Liver (tissue), 8 donors: ENCODE measurements at regions not wholly inside any gene's neighbourhood (a gene's known extent, or its start where the extent isn't known, plus 50 kb on each side); places are given as distances from the start of the nearest gene placed in this dataset.

ENCODE experiments used
- DNase-seq: peaks from one replicate; pipeline ENCODE4 v3.0.0-alpha.2; 2017; ENCODE audit warnings: low spot score
- H3K27ac ChIP-seq, 2 donors: one replicate each; pipeline ENCODE4 v1.7.0; 2013; ENCODE audit warnings: inconsistent platforms in 2 of 2, low read length in 2 of 2, control low read depth in 1 of 2, low read depth in 1 of 2, mild to moderate bottlenecking in 1 of 2
- H3K27me3 ChIP-seq, 4 donors: one replicate each; pipeline versions ENCODE4 v1.6.1 to v1.7.0; 2013; ENCODE audit warnings: low read length in 3 of 4, inconsistent platforms in 1 of 4, mild to moderate bottlenecking in 1 of 4, moderate library complexity in 1 of 4; ENCODE audit not compliant: control insufficient read depth in 4 of 4, insufficient read depth in 4 of 4
- H3K36me3 ChIP-seq, 4 donors: one replicate each; pipeline versions ENCODE4 v1.6.1 to v1.7.0; 2013; ENCODE audit warnings: low read length in 3 of 4, mild to moderate bottlenecking in 3 of 4, low read depth in 1 of 4, moderate library complexity in 1 of 4; ENCODE audit not compliant: control insufficient read depth in 4 of 4, insufficient read depth in 3 of 4
- H3K4me1 ChIP-seq, 4 donors: one replicate each; pipeline versions ENCODE4 v1.6.1 to v1.7.0; 2013; ENCODE audit warnings: low read length in 3 of 4, mild to moderate bottlenecking in 3 of 4, moderate library complexity in 1 of 4; ENCODE audit not compliant: control insufficient read depth in 4 of 4, insufficient read depth in 4 of 4
- H3K4me3 ChIP-seq, 3 donors: one replicate each; pipeline versions ENCODE4 v1.6.1 to v1.7.0; 2013; ENCODE audit warnings: low read length in 3 of 3, control low read depth in 1 of 3, low read depth in 1 of 3, mild to moderate bottlenecking in 1 of 3
- H3K9ac ChIP-seq, 2 donors: one replicate each; pipeline ENCODE4 v1.7.0; 2013; ENCODE audit warnings: low read length in 2 of 2, mild to moderate bottlenecking in 2 of 2, moderate library complexity in 2 of 2, control low read depth in 1 of 2, low read depth in 1 of 2
- H3K9me3 ChIP-seq, 4 donors: one replicate each; pipeline versions ENCODE4 v1.6.1 to v1.7.0; 2013; ENCODE audit warnings: low read length in 3 of 4; ENCODE audit not compliant: control insufficient read depth in 4 of 4
- EGR1 ChIP-seq, 2 donors: IDR thresholded peaks; 2 replicates each; pipeline ENCODE4 v1.6.1; 2016 to 2018; ENCODE audit warnings: antibody characterized with exemption in 2 of 2, low read depth in 2 of 2
- FOXA1 ChIP-seq: IDR thresholded peaks from 2 replicates; pipeline ENCODE4 v1.6.1; 2016; ENCODE audit warnings: antibody characterized with exemption
- FOXA2 ChIP-seq: IDR thresholded peaks from 2 replicates; pipeline ENCODE4 v1.6.1; 2016; ENCODE audit warnings: antibody characterized with exemption
- GABPA ChIP-seq, 2 donors: IDR thresholded peaks in 1 of 2; conservative IDR thresholded peaks in 1 of 2; 2 replicates each; pipeline ENCODE4 v1.6.1; 2016; ENCODE audit warnings: antibody characterized with exemption in 2 of 2, mild to moderate bottlenecking in 1 of 2, moderate library complexity in 1 of 2
- HNF4A ChIP-seq, 2 donors: conservative IDR thresholded peaks; 2 replicates each; pipeline ENCODE4 v1.6.1; 2016; ENCODE audit warnings: antibody characterized with exemption in 2 of 2, mild to moderate bottlenecking in 2 of 2
- HNF4G ChIP-seq: IDR thresholded peaks from 2 replicates; pipeline ENCODE4 v1.6.1; 2016; ENCODE audit warnings: antibody characterized with exemption
- JUND ChIP-seq, 2 donors: IDR thresholded peaks; 2 replicates each; pipeline ENCODE4 v1.6.1; 2016; ENCODE audit warnings: antibody characterized with exemption in 2 of 2
- NR2F2 ChIP-seq: IDR thresholded peaks from 2 replicates; pipeline ENCODE4 v1.6.1; 2016; ENCODE audit warnings: antibody characterized with exemption
- RAD21 ChIP-seq, 2 donors: IDR thresholded peaks; 2 replicates each; pipeline ENCODE4 v1.6.1; 2016; ENCODE audit warnings: antibody characterized with exemption in 2 of 2, mild to moderate bottlenecking in 2 of 2
- RXRA ChIP-seq, 2 donors: IDR thresholded peaks; 2 replicates each; pipeline ENCODE4 v1.6.1; 2017 to 2018; ENCODE audit warnings: antibody characterized with exemption in 2 of 2, mild to moderate bottlenecking in 1 of 2
- TAF1 ChIP-seq: conservative IDR thresholded peaks from 2 replicates; pipeline ENCODE4 v1.6.1; 2016; ENCODE audit warnings: antibody characterized with exemption, mild to moderate bottlenecking
- YY1 ChIP-seq: IDR thresholded peaks from 2 replicates; pipeline ENCODE4 v1.6.1; 2016; ENCODE audit warnings: antibody characterized with exemption, mild to moderate bottlenecking
- WGBS: extraction: QIAGEN DNeasy Blood & Tissue Kit; methylation state at CpG from one replicate; pipeline ENCODE4 v1.1.7; 2013; 5-methylcytosine and 5-hydroxymethylcytosine counted together
- TF ChIP-seq, protein P1 (sequence below): fragments of 150-350 bp; IDR thresholded peaks from 2 replicates; pipeline ENCODE4 v1.5.1; 2017; ENCODE audit warnings: improper control_type of control experiment, low read depth, low read length; ENCODE audit not compliant: missing input control
- TF ChIP-seq, protein P2 (sequence below): IDR thresholded peaks from 2 replicates; pipeline ENCODE4 v1.6.1; 2016; ENCODE audit warnings: antibody characterized with exemption
- TF ChIP-seq, protein P3 (sequence below): IDR thresholded peaks from 2 replicates; pipeline ENCODE4 v1.6.1; 2016; ENCODE audit warnings: antibody characterized with exemption, mild to moderate bottlenecking
- TF ChIP-seq, protein P4 (sequence below): IDR thresholded peaks from 2 replicates; pipeline ENCODE4 v1.6.1; 2016; ENCODE audit warnings: antibody characterized with exemption
- TF ChIP-seq, protein P5 (sequence below): IDR thresholded peaks from 2 replicates; pipeline ENCODE4 v1.6.1; 2016; ENCODE audit warnings: antibody characterized with exemption
- donor health status: healthy.
- donor health status: healthy.
- donor health status: healthy.
- donor health status: healthy.
- donor health status: healthy.

DNA sequence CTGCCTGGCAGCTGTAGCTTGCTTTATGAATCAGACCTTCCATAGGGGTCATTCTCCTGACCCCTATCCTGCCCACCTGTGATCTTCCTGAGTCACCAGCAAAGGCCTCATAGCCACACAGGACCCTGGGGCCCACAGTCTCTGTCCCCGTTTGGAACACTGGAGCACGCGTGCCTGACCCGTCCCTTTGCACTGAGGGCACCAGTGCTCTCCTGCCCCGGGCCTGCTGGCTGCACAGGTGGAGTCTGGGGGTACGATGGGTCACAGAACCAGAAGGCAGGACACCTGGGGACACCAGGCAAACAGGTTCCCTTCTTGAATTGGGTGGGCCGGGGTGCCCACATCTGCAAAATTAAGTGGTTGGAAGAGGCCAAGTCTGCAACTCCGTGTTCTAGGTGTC, 97.2 kb downstream of the CPZ start (continued):
- TF ChIP-seq, protein P1, sequence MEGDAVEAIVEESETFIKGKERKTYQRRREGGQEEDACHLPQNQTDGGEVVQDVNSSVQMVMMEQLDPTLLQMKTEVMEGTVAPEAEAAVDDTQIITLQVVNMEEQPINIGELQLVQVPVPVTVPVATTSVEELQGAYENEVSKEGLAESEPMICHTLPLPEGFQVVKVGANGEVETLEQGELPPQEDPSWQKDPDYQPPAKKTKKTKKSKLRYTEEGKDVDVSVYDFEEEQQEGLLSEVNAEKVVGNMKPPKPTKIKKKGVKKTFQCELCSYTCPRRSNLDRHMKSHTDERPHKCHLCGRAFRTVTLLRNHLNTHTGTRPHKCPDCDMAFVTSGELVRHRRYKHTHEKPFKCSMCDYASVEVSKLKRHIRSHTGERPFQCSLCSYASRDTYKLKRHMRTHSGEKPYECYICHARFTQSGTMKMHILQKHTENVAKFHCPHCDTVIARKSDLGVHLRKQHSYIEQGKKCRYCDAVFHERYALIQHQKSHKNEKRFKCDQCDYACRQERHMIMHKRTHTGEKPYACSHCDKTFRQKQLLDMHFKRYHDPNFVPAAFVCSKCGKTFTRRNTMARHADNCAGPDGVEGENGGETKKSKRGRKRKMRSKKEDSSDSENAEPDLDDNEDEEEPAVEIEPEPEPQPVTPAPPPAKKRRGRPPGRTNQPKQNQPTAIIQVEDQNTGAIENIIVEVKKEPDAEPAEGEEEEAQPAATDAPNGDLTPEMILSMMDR: no peak
- TF ChIP-seq RAD21 (IDR thresholded peaks at IDR 0.05): no peak
- TF ChIP-seq HNF4G: no peak
- no peak for TF ChIP-seq GABPA (IDR thresholded peaks at IDR 0.05 in 1 of 2, conservative IDR thresholded peaks at IDR 0.05 in 1 of 2)

DNA sequence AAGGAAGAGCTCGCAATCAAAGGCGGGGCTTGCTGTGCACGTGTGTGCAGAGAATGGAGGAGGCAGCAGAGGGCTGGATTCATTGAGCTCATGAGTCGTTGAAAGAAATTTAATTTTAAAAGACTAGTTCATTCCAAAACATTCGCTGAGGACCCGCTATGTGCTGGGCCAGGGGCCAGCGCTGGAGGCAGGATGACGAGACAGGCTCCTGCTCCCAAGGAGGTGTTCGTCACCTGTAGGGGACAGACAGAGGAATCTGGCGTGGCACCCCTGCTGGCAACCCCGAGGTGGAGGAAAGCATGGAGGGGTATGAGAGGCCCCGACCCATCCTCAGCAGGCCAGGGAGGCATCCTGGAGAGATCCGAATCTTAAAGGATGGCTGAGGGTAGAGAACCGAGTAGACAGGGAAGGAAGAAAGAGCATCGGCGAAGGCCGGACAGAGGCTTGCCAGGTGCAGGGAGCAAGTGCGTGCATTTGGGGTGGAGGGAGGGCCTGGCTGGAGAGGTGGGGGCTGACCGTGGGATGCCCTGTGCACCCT, 96.4 kb downstream of the CPZ start:
- Histone ChIP-seq H3K36me3 (no peaks in the 10 kb centered on the region), H3K4me1 (no peaks in the 10 kb centered on the region), H3K27ac (no peak overlapping the region), H3K9ac (no peak overlapping the region), H3K4me3 (no peak overlapping the region), H3K27me3 (peaks cover 0 to 16% (median 3%) of the 10 kb centered on the region in 4 donors), H3K9me3 (no peaks in the 10 kb centered on the region)
- WGBS: 68% methylated on average over 19 of the region's 19 CpGs
- no peak for TF ChIP-seq TAF1
- no peak for TF ChIP-seq HNF4A (conservative IDR thresholded peaks at IDR 0.05)
- TF ChIP-seq FOXA2: no peak
- TF ChIP-seq, protein P2, sequence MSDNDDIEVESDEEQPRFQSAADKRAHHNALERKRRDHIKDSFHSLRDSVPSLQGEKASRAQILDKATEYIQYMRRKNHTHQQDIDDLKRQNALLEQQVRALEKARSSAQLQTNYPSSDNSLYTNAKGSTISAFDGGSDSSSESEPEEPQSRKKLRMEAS: no peak
- TF ChIP-seq, protein P3, sequence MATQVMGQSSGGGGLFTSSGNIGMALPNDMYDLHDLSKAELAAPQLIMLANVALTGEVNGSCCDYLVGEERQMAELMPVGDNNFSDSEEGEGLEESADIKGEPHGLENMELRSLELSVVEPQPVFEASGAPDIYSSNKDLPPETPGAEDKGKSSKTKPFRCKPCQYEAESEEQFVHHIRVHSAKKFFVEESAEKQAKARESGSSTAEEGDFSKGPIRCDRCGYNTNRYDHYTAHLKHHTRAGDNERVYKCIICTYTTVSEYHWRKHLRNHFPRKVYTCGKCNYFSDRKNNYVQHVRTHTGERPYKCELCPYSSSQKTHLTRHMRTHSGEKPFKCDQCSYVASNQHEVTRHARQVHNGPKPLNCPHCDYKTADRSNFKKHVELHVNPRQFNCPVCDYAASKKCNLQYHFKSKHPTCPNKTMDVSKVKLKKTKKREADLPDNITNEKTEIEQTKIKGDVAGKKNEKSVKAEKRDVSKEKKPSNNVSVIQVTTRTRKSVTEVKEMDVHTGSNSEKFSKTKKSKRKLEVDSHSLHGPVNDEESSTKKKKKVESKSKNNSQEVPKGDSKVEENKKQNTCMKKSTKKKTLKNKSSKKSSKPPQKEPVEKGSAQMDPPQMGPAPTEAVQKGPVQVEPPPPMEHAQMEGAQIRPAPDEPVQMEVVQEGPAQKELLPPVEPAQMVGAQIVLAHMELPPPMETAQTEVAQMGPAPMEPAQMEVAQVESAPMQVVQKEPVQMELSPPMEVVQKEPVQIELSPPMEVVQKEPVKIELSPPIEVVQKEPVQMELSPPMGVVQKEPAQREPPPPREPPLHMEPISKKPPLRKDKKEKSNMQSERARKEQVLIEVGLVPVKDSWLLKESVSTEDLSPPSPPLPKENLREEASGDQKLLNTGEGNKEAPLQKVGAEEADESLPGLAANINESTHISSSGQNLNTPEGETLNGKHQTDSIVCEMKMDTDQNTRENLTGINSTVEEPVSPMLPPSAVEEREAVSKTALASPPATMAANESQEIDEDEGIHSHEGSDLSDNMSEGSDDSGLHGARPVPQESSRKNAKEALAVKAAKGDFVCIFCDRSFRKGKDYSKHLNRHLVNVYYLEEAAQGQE: no peak
- TF ChIP-seq, protein P4, sequence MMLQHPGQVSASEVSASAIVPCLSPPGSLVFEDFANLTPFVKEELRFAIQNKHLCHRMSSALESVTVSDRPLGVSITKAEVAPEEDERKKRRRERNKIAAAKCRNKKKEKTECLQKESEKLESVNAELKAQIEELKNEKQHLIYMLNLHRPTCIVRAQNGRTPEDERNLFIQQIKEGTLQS: no peak
- TF ChIP-seq HNF4G: no peak
- no peak for TF ChIP-seq RXRA (IDR thresholded peaks at IDR 0.05)
- no peak for TF ChIP-seq RAD21 (IDR thresholded peaks at IDR 0.05)
- TF ChIP-seq JUND (IDR thresholded peaks at IDR 0.05): no peak
- TF ChIP-seq YY1: no peak
- TF ChIP-seq FOXA1: no peak
- TF ChIP-seq GABPA (IDR thresholded peaks at IDR 0.05 in 1 of 2, conservative IDR thresholded peaks at IDR 0.05 in 1 of 2): no peak
- TF ChIP-seq, protein P1: no peak
- no peak for TF ChIP-seq NR2F2
- no peak for TF ChIP-seq EGR1 (IDR thresholded peaks at IDR 0.05; ENCODE audit: low read depth in 2 of 2)
- TF ChIP-seq, protein P5, sequence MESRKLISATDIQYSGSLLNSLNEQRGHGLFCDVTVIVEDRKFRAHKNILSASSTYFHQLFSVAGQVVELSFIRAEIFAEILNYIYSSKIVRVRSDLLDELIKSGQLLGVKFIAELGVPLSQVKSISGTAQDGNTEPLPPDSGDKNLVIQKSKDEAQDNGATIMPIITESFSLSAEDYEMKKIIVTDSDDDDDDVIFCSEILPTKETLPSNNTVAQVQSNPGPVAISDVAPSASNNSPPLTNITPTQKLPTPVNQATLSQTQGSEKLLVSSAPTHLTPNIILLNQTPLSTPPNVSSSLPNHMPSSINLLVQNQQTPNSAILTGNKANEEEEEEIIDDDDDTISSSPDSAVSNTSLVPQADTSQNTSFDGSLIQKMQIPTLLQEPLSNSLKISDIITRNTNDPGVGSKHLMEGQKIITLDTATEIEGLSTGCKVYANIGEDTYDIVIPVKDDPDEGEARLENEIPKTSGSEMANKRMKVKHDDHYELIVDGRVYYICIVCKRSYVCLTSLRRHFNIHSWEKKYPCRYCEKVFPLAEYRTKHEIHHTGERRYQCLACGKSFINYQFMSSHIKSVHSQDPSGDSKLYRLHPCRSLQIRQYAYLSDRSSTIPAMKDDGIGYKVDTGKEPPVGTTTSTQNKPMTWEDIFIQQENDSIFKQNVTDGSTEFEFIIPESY: no peak
- DNase-seq: no peak
